GM23338 (cell line): ENCODE measurements at regions not wholly inside any gene's neighbourhood (a gene's known extent, or its start where the extent isn't known, plus 50 kb on each side); places are given as distances from the start of the nearest gene placed in this dataset.

Experiments
- CTCF ChIP-seq, 2 experiments: fragments of 200-600 bp in 1 of 2; sonication (generic) in 1 of 2; conservative IDR thresholded peaks; 2 replicates each; pipeline versions ENCODE4 v1.5.1 to v1.6.1; 2016 to 2017; ENCODE audit warnings: antibody characterized with exemption in 2 of 2, low read depth in 2 of 2, mild to moderate bottlenecking in 2 of 2, moderate library complexity in 1 of 2
- EZH2 ChIP-seq: fragments of 200-600 bp; sonication (generic); IDR thresholded peaks from one replicate; pipeline ENCODE4 v1.8.0; 2017; ENCODE audit warnings: antibody characterized with exemption, mild to moderate bottlenecking, low read depth; ENCODE audit not compliant: unreplicated experiment
- EZH2phosphoT487 ChIP-seq: fragments of 200-600 bp; sonication (generic); IDR thresholded peaks from one replicate; pipeline ENCODE4 v1.8.1; 2018; ENCODE audit warnings: antibody characterized with exemption; ENCODE audit not compliant: unreplicated experiment
- JUNB ChIP-seq: IDR thresholded peaks from one replicate; pipeline ENCODE4 v1.6.1; 2016; ENCODE audit warnings: antibody characterized with exemption; ENCODE audit not compliant: unreplicated experiment
- POLR2AphosphoS5 ChIP-seq: IDR thresholded peaks from 2 replicates; pipeline ENCODE4 v1.6.1; 2016; ENCODE audit warnings: antibody characterized with exemption, low read depth
- REST ChIP-seq: IDR thresholded peaks from one replicate; pipeline ENCODE4 v1.6.1; 2018; ENCODE audit warnings: antibody characterized with exemption; ENCODE audit not compliant: unreplicated experiment

GRCh38 chr19:28154077-28154476 lies 1058.9 kb downstream of the UQCRFS1 start:
- TF ChIP-seq CTCF (conservative IDR thresholded peaks at IDR 0.05; ENCODE audit: low read depth in 2 of 2), result no peak
- no peak for TF ChIP-seq POLR2AphosphoS5
- no peak for TF ChIP-seq EZH2
- no peak for TF ChIP-seq REST
- TF ChIP-seq EZH2phosphoT487, result no peak
- no peak for TF ChIP-seq JUNB
